ENCODE measurements at regions not wholly inside any gene's neighbourhood (a gene's known extent, or its start where the extent isn't known, plus 50 kb on each side); places are given as distances from the start of the nearest gene placed in this dataset.
"Not testable (repeated sequence)": the region's sequence is repeated elsewhere in the genome, so short reads cannot be mapped to it uniquely, and the experiment has no call there.

DNA sequence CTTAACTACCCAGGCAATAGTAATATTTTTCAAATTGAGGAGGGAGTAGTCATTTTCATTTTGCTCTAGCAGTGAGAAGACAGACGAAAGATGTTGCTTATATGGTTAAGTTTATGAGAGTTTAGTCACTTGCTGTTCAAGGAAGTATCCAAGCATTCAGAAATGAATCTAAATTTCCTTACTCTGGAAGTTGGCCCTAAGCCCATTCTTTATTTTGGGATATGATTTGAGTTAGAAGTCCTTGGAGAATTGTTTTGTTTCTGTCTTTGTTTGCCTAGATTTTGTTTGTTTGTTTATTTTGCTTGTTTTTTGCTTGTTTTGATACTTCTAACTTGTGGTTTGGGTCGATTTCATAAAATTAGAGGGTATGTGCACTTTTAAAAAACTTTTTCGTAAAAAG lies 146.4 kb upstream of the FGF10 start:
- 17% methylated on average over 1 of the region's 3 CpGs for WGBS (ENCODE audit: insufficient coverage)
- ChIA-PET CTCF (no interaction called here), POLR2A (no interaction called here)
- Histone ChIP-seq H3K27ac (ENCODE audit: insufficient read depth in 1 of 2, low read depth in 1 of 2, low read length in 2 of 2, poor library complexity in 1 of 2, severe bottlenecking in 2 of 2) (no peak overlapping the region), H3K27me3 (replicated peaks in 2 of 5; ENCODE audit: control insufficient read depth in 4 of 5, insufficient read depth in 5 of 5, low read length in 4 of 5) (no peaks in the 10 kb centered on the region), H3K9me3 (ENCODE audit: control extremely low read depth in 1 of 5, control insufficient read depth in 4 of 5, insufficient read depth in 2 of 5, low read depth in 1 of 5, low read length in 4 of 5) (no peaks in the 10 kb centered on the region), H3K4me3 (ENCODE audit: control insufficient read depth in 1 of 7, extremely low read depth in 1 of 7, insufficient read depth in 4 of 7, low read depth in 2 of 7, low read length in 6 of 7) (no peak overlapping the region), H3K4me1 (ENCODE audit: control extremely low read depth in 1 of 4, control insufficient read depth in 4 of 4, insufficient read depth in 4 of 4, low read length in 3 of 4) (no peaks in the 10 kb centered on the region), H3K36me3 (ENCODE audit: control insufficient read depth in 4 of 4, insufficient read depth in 4 of 4, low read length in 3 of 4) (no peaks in the 10 kb centered on the region)
- no peak for DNase-seq

DNA sequence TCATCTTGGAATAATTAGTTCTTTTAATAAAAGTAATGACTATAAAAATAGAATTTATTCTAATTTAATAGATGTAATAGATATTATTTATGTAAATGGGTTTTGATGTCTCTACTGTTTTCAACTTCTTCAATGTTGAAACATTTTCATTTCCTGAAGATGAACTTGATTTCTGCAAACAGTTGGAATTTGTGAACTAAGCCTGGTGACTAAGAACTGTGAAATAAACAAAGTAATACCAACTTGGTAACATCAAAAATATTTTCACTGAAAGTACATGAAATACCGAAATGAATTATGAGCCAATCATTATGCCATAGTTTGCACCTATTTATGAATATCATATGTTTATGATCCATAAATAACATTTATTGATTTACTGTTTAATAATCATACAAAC lies 143.8 kb upstream of the FGF10 start:
- Histone ChIP-seq H3K27ac (ENCODE audit: insufficient read depth in 1 of 2, low read depth in 1 of 2, low read length in 2 of 2, poor library complexity in 1 of 2, severe bottlenecking in 2 of 2) (no peak overlapping the region), H3K36me3 (ENCODE audit: control insufficient read depth in 4 of 4, insufficient read depth in 4 of 4, low read length in 3 of 4) (no peaks in the 10 kb centered on the region), H3K27me3 (replicated peaks in 2 of 5; ENCODE audit: control insufficient read depth in 4 of 5, insufficient read depth in 5 of 5, low read length in 4 of 5) (no peaks in the 10 kb centered on the region), H3K4me3 (ENCODE audit: control insufficient read depth in 1 of 7, extremely low read depth in 1 of 7, insufficient read depth in 4 of 7, low read depth in 2 of 7, low read length in 6 of 7) (no peak overlapping the region), H3K4me1 (ENCODE audit: control extremely low read depth in 1 of 4, control insufficient read depth in 4 of 4, insufficient read depth in 4 of 4, low read length in 3 of 4) (no peaks in the 10 kb centered on the region), H3K9me3 (ENCODE audit: control extremely low read depth in 1 of 5, control insufficient read depth in 4 of 5, insufficient read depth in 2 of 5, low read depth in 1 of 5, low read length in 4 of 5) (no peaks in the 10 kb centered on the region)
- CTCF ChIA-PET, result no interaction called here
- no peak for DNase-seq
- POLR2A ChIA-PET, result no interaction called here
- WGBS (ENCODE audit: insufficient coverage), result no CpG with 5 or more reads among the region's 1 CpG

DNA sequence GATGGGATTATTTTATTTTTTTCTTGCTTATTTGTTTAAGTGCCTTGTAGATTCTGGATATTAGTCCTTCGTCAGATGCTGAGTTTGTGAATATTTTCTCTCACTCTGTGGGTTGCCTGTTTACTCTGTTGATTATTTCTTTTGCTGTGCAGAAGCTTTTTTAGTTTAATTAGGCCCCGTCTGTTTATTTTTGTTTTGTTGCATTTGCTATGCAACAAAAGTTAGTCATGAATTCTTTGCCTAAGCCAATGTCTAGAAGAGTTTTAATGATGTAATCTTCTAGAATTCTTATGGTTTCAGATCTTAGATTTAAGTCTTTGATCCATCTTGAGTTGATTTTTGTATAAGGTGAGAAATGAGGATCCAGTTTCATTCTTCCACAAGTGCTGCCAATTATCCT lies 142.5 kb upstream of the FGF10 start:
- CTCF ChIA-PET; H3K36me3 ChIP-seq (ENCODE audit: control insufficient read depth in 4 of 4, insufficient read depth in 4 of 4, low read length in 3 of 4); H3K4me1 ChIP-seq (ENCODE audit: control extremely low read depth in 1 of 4, control insufficient read depth in 4 of 4, insufficient read depth in 4 of 4, low read length in 3 of 4); H3K27me3 ChIP-seq (replicated peaks in 2 of 5; ENCODE audit: control insufficient read depth in 4 of 5, insufficient read depth in 5 of 5, low read length in 4 of 5); H3K4me3 ChIP-seq (ENCODE audit: control insufficient read depth in 1 of 7, extremely low read depth in 1 of 7, insufficient read depth in 4 of 7, low read depth in 2 of 7, low read length in 6 of 7); POLR2A ChIA-PET; DNase-seq; H3K27ac ChIP-seq (ENCODE audit: insufficient read depth in 1 of 2, low read depth in 1 of 2, low read length in 2 of 2, poor library complexity in 1 of 2, severe bottlenecking in 2 of 2); H3K9me3 ChIP-seq (ENCODE audit: control extremely low read depth in 1 of 5, control insufficient read depth in 4 of 5, insufficient read depth in 2 of 5, low read depth in 1 of 5, low read length in 4 of 5): not testable (repeated sequence)
- 100% methylated on average over 2 of the region's 2 CpGs for WGBS (ENCODE audit: insufficient coverage)

DNA sequence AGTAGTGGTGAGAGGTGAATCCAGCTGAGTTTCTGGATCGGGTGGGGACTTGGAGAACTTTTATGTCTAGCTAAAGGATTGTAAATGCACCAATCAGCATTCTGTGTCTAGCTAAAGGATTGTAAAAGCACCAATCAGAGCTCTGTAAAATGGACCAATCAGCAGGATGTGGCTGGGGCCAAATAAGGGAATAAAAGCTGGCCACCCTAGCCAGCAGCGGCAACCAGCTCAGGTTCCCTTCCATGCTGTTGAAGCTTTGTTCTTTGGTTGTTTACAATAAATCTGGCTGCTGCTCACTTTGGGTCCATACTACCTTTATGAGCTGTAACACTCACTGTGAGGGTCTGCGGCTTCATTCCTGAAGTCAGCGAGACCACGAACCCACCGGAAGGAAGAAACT lies 141.6 kb upstream of the FGF10 start:
- H3K27me3 ChIP-seq (replicated peaks in 2 of 5; ENCODE audit: control insufficient read depth in 4 of 5, insufficient read depth in 5 of 5, low read length in 4 of 5); DNase-seq; POLR2A ChIA-PET; H3K27ac ChIP-seq (ENCODE audit: insufficient read depth in 1 of 2, low read depth in 1 of 2, low read length in 2 of 2, poor library complexity in 1 of 2, severe bottlenecking in 2 of 2); CTCF ChIA-PET; H3K4me3 ChIP-seq (ENCODE audit: control insufficient read depth in 1 of 7, extremely low read depth in 1 of 7, insufficient read depth in 4 of 7, low read depth in 2 of 7, low read length in 6 of 7); H3K36me3 ChIP-seq (ENCODE audit: control insufficient read depth in 4 of 4, insufficient read depth in 4 of 4, low read length in 3 of 4); H3K4me1 ChIP-seq (ENCODE audit: control extremely low read depth in 1 of 4, control insufficient read depth in 4 of 4, insufficient read depth in 4 of 4, low read length in 3 of 4); H3K9me3 ChIP-seq (ENCODE audit: control extremely low read depth in 1 of 5, control insufficient read depth in 4 of 5, insufficient read depth in 2 of 5, low read depth in 1 of 5, low read length in 4 of 5): not testable (repeated sequence)
- WGBS (ENCODE audit: insufficient coverage), result 100% methylated on average over 6 of the region's 6 CpGs

DNA sequence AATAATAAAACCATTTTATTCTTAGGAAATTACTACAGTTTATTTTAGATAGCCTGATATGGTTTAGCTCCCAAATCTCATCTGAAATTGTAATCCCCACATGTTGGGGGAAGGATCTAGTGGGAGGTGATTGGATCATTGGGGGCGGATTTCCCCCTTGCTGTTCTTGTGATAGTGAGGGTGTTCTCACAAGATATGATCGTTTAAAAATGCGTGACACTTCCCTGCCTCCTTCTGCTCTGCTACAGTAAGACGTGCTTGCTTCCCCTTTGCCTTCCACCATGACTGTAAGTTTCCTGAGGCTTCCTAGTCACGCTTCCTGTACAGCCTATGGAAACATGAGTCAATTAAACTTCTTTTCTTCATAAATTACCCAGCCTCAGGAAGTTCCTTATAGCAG lies 122.4 kb upstream of the FGF10 start:
- no peaks in the 10 kb centered on the region for H3K27me3 ChIP-seq (replicated peaks in 2 of 5; ENCODE audit: control insufficient read depth in 4 of 5, insufficient read depth in 5 of 5, low read length in 4 of 5)
- no peaks in the 10 kb centered on the region for H3K4me1 ChIP-seq (ENCODE audit: control extremely low read depth in 1 of 4, control insufficient read depth in 4 of 4, insufficient read depth in 4 of 4, low read length in 3 of 4)
- H3K36me3 ChIP-seq (ENCODE audit: control insufficient read depth in 4 of 4, insufficient read depth in 4 of 4, low read length in 3 of 4), result no peaks in the 10 kb centered on the region
- DNase-seq, result no peak
- 57% methylated on average over 4 of the region's 5 CpGs for WGBS (ENCODE audit: insufficient coverage)
- POLR2A ChIA-PET, result no interaction called here
- CTCF ChIA-PET, result no interaction called here
- H3K4me3 ChIP-seq (ENCODE audit: control insufficient read depth in 1 of 7, extremely low read depth in 1 of 7, insufficient read depth in 4 of 7, low read depth in 2 of 7, low read length in 6 of 7), result no peak overlapping the region
- no peak overlapping the region for H3K27ac ChIP-seq (ENCODE audit: insufficient read depth in 1 of 2, low read depth in 1 of 2, low read length in 2 of 2, poor library complexity in 1 of 2, severe bottlenecking in 2 of 2)
- H3K9me3 ChIP-seq (ENCODE audit: control extremely low read depth in 1 of 5, control insufficient read depth in 4 of 5, insufficient read depth in 2 of 5, low read depth in 1 of 5, low read length in 4 of 5), result no peaks in the 10 kb centered on the region

DNA sequence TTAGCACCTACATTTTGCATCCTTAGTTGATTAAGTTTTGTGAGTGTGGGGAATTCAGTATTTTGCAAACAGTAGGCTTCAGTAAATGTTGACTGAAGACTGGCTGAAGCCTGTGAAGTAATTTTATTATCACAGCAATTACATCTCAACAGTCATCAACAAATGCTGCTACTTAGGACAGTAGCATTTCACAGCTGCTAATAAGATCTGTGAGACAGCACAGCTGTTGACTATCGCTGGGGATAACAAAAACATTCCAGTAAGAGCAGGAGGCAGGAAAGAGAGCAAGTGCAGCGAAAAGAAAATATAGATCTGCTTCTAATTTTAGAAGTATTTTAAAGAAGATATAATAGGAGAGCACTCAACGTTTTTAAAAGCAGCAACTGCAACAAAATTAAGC lies 117.3 kb upstream of the FGF10 start:
- Histone ChIP-seq H3K4me1 (ENCODE audit: control extremely low read depth in 1 of 4, control insufficient read depth in 4 of 4, insufficient read depth in 4 of 4, low read length in 3 of 4) (no peaks in the 10 kb centered on the region), H3K27me3 (replicated peaks in 2 of 5; ENCODE audit: control insufficient read depth in 4 of 5, insufficient read depth in 5 of 5, low read length in 4 of 5) (no peaks in the 10 kb centered on the region), H3K36me3 (ENCODE audit: control insufficient read depth in 4 of 4, insufficient read depth in 4 of 4, low read length in 3 of 4) (no peaks in the 10 kb centered on the region), H3K4me3 (ENCODE audit: control insufficient read depth in 1 of 7, extremely low read depth in 1 of 7, insufficient read depth in 4 of 7, low read depth in 2 of 7, low read length in 6 of 7) (no peak overlapping the region), H3K27ac (ENCODE audit: insufficient read depth in 1 of 2, low read depth in 1 of 2, low read length in 2 of 2, poor library complexity in 1 of 2, severe bottlenecking in 2 of 2) (no peak overlapping the region), H3K9me3 (ENCODE audit: control extremely low read depth in 1 of 5, control insufficient read depth in 4 of 5, insufficient read depth in 2 of 5, low read depth in 1 of 5, low read length in 4 of 5) (no peaks in the 10 kb centered on the region)
- ChIA-PET POLR2A (no interaction called here), CTCF (no interaction called here)
- WGBS (ENCODE audit: insufficient coverage), result 40% methylated on average over 1 of the region's 3 CpGs
- no peak for DNase-seq

DNA sequence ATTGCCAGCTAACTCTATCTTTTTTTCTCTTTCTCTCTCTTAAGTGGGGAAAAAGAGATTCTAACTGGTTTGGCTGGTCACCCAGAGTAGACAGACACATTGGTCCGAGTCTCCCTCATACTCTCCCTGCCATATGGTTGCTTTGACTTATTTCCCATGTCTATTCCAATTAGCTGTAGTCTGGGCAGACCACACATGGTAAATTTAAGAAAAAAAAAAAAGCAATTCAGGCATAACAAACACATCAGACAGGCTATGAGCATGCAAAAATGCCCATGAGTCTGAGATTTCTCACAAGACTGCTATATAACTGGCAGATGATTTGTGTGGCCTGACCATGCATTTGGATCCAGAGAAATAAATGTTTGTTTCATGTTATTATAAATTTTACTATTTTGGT lies 110.2 kb upstream of the FGF10 start:
- WGBS (ENCODE audit: insufficient coverage), result no CpG with 5 or more reads among the region's 1 CpG

DNA sequence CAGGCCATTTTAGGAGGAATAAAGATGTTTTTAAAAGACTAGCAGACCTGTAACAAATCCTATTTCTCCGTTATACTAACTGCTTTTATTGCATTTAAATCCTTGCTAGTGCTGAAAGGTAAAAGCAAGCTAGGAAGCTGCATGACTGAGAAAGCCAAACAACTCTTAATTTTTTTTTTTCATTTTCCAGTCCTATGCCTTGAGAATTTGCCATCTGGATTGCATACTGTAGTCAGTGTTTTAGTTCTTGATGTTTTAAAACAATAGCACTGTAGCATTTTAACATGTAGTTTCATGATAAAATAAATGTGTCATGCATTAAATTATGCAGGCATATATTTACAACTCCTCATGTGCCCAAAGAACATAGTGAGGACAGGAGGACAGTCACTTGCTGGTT lies 108.4 kb upstream of the FGF10 start:
- CTCF ChIA-PET, result no interaction called here
- no peak overlapping the region for H3K27ac ChIP-seq (ENCODE audit: insufficient read depth in 1 of 2, low read depth in 1 of 2, low read length in 2 of 2, poor library complexity in 1 of 2, severe bottlenecking in 2 of 2)

More for the DNA sequence above, 110.2 kb upstream of the FGF10 start:
- H3K27ac ChIP-seq (ENCODE audit: insufficient read depth in 1 of 2, low read depth in 1 of 2, low read length in 2 of 2, poor library complexity in 1 of 2, severe bottlenecking in 2 of 2), result no peak overlapping the region
- H3K4me1 ChIP-seq (ENCODE audit: control extremely low read depth in 1 of 4, control insufficient read depth in 4 of 4, insufficient read depth in 4 of 4, low read length in 3 of 4), result no peaks in the 10 kb centered on the region
- ChIA-PET POLR2A (no interaction called here), CTCF (no interaction called here)
- DNase-seq, result no peak
- no peaks in the 10 kb centered on the region for H3K27me3 ChIP-seq (replicated peaks in 2 of 5; ENCODE audit: control insufficient read depth in 4 of 5, insufficient read depth in 5 of 5, low read length in 4 of 5)
- no peaks in the 10 kb centered on the region for H3K9me3 ChIP-seq (ENCODE audit: control extremely low read depth in 1 of 5, control insufficient read depth in 4 of 5, insufficient read depth in 2 of 5, low read depth in 1 of 5, low read length in 4 of 5)
- H3K36me3 ChIP-seq (ENCODE audit: control insufficient read depth in 4 of 4, insufficient read depth in 4 of 4, low read length in 3 of 4), result no peaks in the 10 kb centered on the region
- no peak overlapping the region for H3K4me3 ChIP-seq (ENCODE audit: control insufficient read depth in 1 of 7, extremely low read depth in 1 of 7, insufficient read depth in 4 of 7, low read depth in 2 of 7, low read length in 6 of 7)

More for the DNA sequence above, 108.4 kb upstream of the FGF10 start:
- POLR2A ChIA-PET, result no interaction called here
- H3K27me3 ChIP-seq (replicated peaks in 2 of 5; ENCODE audit: control insufficient read depth in 4 of 5, insufficient read depth in 5 of 5, low read length in 4 of 5), result no peaks in the 10 kb centered on the region
- no peaks in the 10 kb centered on the region for H3K4me1 ChIP-seq (ENCODE audit: control extremely low read depth in 1 of 4, control insufficient read depth in 4 of 4, insufficient read depth in 4 of 4, low read length in 3 of 4)
- H3K36me3 ChIP-seq (ENCODE audit: control insufficient read depth in 4 of 4, insufficient read depth in 4 of 4, low read length in 3 of 4), result no peaks in the 10 kb centered on the region
- peaks cover 0 to 2% (median 0%) of the 10 kb centered on the region in 5 experiments for H3K9me3 ChIP-seq (ENCODE audit: control extremely low read depth in 1 of 5, control insufficient read depth in 4 of 5, insufficient read depth in 2 of 5, low read depth in 1 of 5, low read length in 4 of 5)
- no peak overlapping the region for H3K4me3 ChIP-seq (ENCODE audit: control insufficient read depth in 1 of 7, extremely low read depth in 1 of 7, insufficient read depth in 4 of 7, low read depth in 2 of 7, low read length in 6 of 7)
- WGBS (ENCODE audit: insufficient coverage), result no CpG with 5 or more reads among the region's 1 CpG
- no peak for DNase-seq
